Body of pancreas (tissue), 4 donors: ENCODE measurements at regions not wholly inside any gene's neighbourhood (a gene's known extent, or its start where the extent isn't known, plus 50 kb on each side); places are given as distances from the start of the nearest gene placed in this dataset.

ENCODE experiments used
- CTCF ChIP-seq, 7 experiments: fragments of 450-650 bp in 4 of 7; fragments of 200-600 bp in 3 of 7; sonication (generic) in 3 of 7; IDR thresholded peaks; one replicate each; pipeline ENCODE4 v1.5.1; 2016 to 2019; ENCODE audit warnings: antibody characterized with exemption in 7 of 7
- POLR2A ChIP-seq, 3 donors: fragments of 450-650 bp; IDR thresholded peaks; one replicate each; pipeline ENCODE4 v1.6.1; 2016; ENCODE audit warnings: antibody characterized with exemption in 3 of 3, mild to moderate bottlenecking in 2 of 3

GRCh38 chr9:99447951-99448350 lies 225.9 kb downstream of the SEC61B start:
- TF ChIP-seq CTCF (IDR thresholded peaks at IDR 0.05) (no peak), POLR2A (IDR thresholded peaks at IDR 0.05) (no peak)
